ENCODE measurements at regions not wholly inside any gene's neighbourhood (a gene's known extent, or its start where the extent isn't known, plus 50 kb on each side); places are given as distances from the start of the nearest gene placed in this dataset.

DNA sequence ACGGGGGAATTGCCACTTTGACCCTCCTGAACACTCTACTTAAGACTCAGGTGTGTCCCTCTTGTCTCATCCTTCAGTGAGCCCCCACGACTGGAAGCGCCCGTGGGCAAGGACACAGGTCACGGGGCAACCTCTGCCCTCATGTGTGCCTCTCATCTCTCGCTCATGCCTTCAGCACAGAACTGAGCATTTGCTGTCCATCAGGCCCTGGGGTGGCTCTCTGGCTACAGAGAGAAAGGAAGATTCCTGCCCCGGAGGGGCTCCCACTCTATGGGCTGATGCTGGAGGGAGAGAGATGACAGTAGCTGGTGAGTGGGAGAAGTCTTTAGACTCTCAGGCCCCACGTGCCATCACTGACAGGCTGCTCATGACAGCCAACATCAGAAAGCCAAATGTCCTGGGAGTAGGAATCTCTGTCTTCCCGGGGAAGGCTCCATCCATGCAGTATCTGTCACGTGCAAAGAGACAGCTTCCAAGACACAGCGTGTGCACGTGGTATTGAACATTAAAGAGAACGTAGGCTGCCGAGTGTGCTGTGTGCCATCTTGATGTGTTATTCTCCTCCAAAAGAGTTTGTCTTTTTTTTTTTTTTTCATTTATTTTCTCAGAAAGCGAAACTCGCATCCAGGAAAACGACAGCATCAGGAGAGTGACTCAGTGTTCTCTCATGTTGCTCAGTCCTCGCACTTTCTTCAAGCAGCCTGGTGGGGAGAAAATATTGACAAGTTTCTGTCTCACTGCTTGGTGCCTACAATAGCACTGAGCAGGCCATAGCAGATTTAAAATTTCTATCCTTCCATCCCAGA is 190.5 kb downstream of the GAS1 start:
- no peak for DNase-seq

DNA sequence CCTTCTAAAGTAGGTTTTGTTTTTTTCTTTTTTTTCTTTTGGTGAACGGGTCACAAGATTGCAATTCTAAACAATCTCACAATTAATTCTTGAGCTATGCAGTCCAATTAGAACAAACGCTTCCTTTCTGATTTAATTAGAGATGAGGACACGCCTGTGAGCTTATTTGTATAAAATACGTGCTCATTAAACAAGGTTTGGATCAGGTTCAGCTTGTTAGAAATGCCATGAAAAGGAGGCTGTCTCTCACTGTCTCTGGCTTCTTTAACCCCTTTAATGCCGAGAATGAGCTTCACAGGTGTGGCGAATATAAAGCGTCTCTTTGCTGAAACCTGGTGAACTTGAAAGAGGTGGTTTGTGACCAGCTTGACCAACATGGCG is 191.8 kb downstream of the GAS1 start:
- DNase-seq: no peak

DNA sequence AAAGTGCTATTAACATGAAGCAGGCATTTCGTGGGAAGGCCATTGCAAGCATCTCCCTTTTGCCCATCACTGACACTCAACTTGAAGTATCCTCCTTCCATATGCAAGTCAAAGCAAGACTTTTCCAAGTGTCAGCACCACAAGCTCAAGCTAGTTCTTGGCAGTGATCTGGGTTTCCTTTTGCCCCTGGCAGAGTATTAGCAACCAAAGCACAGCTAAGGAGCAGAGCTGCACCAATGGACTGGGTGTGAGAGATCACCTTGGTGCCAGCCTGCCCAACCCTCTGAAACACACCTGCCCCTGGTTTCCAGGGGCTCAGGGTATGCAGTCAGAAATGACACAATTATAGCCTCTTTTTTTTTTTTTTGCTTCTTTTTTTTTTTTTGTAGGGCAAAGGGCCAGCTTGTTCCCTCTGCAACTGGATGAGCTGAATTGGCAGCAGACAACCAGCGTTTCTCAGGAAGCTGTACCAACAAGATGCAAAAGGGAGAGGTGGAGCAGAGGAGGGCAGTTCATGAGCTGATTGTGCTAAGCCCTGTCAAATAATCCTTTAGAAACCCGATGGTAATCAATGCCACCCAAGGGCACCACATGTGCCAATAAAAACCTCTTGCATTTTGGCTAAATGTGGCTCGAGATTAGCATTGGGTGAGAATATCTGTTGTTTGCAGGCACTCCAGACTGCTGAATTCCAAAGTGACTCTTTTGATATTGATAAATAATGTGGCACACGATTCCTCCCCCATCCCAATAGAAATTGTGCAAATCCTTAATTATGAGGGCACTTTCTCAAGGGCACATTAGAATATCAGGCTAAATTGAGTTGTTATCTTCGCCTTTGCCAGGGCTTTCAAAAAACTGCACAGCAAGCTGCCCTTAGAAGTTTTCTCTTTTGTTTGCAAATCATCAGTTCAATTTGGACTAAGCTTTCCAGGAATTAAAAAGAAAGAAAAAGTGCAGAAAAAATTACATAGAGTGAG is 192.4 kb downstream of the GAS1 start:
- no peak for DNase-seq

DNA sequence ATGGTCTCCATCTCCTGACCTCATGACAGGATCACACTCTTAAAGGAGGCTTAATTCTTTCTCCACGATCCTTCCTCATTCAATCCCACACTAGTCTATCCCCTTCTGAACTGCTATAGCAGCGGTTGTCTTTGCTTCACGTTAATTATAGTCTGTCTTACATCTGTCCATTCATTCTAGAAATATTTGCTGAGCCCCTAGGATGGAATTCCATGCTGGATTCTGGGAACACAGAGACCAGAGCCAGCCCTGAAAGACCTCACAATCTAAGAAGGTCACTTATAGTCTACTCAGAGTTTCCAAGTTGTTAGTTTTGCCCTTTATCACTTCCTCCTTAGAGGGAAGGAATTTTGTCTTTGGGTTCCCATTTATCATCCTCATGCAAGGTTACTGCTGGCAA is 193.5 kb downstream of the GAS1 start:
- no peak for DNase-seq

DNA sequence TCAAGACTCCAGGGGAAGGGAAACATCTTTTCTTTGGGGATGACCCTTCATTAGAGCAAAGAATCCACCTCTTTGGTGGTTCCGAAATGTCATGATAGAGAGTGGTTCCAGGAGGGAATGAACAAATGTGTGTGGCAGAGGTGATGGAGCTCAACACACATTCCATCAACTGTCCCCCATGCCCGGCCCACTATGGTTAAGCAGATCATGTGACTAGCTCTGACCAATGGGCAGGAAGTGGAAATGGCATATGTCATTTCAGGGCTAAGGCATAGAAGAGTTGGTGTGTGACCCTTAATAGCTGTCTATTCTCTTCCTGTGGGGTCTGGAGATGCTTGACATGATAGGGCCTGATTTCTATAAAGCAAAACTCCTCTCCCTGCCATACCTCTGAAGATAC is 194.6 kb downstream of the GAS1 start:
- no peak for DNase-seq

DNA sequence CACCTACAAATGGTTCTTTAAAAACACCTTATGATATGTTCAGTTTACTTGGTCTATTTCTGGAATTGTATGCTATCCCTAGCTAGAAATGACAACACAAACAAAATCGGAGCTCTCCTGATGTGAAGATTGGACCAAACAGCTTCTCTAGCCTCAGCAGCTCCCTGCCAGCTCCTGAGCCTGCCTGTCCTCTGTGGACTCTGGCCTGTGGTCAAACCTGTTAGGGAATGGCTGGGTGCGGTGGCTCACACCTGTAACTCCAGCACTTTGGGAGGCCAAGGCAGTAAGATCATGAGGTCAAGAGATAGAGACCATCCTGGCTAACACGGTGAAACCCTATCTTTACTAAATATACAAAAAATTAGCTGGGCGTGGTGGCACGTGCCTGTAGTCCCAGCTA is 195.3 kb downstream of the GAS1 start:
- no peak for DNase-seq

DNA sequence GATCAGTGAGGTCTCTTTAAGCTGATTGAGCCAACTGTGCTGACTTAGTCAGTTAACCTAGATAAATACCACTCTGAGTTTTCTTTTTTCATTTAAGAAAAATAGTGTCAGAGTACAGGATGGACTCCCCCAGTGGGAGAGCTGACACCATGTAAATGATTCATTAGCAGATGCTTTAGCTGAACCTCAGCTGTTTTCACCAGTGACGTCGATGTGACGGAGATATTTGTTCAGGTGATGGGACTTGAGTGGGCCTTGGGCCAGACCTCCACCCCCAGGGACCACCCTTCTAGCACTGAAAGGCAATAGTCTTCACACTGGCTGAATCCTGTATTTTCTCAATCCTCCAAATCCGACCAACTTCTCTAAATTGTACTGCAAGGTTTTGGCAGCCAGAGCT is 196.1 kb downstream of the GAS1 start:
- DNase-seq: no peak

DNA sequence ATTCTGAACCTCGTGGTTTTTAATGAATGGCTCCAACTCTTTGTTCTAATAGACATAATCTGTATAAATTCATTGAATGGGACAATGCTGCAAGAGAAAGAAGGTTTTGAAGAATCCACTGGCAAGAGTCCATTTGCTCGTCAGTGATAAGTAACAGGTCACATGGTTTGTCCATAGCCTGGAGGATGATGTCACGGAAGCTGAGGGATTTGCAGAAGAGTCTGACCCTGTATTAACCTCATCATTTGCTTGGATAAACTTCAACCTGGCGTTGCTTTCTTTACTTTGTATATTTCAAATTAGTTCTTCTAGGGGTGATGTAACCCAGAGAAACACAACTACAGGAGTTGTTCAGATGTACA is 197.4 kb downstream of the GAS1 start:
- DNase-seq: no peak

DNA sequence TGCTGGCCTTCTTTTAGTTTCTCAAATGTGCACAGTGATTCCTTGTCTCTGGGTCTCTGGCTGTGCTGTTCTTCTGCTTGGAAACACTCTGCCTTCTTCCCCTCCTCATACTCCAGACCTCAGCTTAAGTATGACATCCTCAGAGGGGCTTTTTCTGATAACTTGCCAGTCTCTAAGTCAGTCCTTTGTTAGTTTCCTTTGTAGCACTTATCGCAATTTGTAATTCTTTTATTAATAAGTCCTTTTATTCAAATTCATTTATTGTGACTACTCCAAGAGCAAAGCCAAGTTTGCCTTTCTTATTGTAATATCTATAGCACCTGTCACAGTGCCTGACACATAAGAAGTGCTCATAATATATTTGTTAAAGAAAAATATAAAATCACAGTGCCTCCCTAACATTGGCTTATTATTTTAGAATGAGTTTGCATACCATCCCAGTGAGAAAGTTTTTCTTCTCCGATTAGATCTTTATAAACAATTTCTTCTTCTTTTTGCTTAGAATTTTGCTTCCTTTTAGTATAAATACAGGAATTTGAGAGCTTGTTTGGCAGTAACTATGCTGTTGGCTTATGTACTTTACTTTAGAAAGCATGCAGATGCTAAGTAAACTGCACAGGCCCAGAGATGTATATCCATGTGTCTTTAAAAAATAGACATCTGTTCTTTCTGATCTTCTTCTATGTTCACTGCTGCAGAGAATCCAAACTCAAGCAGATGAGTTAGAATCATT is 198.0 kb downstream of the GAS1 start:
- DNase-seq: no peak

DNA sequence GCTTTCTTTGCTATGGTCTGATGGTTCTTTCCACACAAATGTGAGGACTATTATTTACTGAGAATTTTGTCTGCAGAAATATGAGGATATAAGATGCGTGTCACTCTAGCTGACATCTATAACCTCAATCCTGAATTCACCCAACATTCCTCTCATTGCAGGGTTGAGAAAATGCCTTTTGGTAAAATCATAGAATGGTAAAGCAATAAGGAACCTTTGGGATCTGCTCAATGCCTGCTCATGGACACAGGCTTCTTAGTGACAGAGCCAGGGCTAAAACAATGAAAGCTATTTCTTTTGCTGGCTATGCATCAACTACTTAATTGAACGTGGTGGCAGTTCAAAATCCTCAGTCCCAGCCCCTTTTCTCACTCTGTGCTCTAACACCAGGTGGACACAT is 199.6 kb downstream of the GAS1 start:
- DNase-seq: no peak

DNA sequence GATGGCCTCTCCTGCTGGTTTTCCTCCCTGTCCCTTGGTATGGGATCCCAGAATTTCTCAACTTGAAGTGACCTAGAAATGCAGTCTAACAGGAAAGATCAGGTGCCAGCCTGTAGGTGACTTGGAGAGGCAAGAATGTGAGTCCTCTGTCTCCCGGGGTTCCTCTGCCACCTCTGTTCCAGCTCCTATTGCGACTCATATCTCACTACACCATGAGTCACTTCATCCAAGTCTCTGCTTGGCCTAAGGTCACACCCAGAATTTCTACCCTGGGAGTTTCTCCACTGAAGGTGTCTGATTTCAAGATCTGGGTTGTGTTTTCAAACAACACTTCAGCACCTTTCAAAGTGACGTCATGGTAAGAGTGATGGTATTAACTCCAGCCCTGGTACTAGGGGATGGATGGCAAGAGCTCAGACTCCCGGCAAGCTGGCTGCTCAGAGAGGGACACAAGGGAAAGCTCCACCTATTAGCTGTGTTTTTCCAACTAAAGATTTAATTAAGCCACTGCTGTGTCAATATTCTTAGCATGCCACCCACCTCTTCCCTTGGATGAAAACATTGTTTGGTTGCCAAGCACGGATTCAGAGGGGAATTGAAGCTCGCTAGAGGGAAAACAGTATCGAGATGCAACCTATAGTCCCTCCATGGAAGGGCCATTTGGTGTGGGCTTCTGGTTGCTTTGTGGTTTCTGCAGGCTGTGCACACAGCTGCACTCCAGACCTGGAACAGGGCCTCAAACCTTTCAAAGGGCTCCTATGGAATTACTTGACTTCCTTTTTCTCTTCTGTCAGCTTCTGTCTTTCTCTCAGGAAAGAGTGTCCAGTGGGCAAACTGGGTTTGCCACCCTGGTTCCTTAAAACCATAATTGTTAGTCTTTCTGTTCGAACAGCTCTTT is 205.7 kb downstream of the GAS1 start:
- no peak for DNase-seq

DNA sequence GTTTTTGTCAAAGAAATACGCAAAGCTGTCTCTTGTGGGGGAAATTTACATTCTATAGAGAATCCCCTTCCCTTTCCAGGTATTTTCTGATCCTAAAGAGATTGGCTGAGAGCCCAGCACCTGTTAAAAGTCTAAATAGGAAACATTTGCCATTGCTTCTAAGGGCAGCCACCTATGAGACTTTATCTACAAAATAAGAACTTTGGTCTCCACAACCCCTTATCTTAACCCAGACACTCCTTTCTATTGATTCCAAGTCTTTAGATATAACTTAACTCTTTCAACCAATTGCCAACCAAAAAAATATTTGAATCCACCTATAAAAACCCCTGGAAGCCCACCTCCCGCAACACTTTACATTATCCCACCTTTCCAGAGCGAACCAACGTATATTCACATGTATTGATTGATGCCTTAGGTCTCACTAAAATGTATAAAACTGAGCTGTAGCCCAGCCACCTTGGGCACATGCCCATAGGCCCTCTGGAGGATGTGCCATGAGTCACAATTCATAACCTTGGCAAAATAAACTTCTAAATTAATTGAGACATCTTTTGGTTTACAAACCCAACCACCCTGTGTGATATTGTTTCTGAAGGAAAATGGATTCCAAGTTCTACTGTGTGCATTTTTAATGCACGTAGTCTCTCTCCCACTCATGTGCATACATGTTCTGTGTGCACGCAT is 211.4 kb downstream of the GAS1 start:
- DNase-seq: no peak

DNA sequence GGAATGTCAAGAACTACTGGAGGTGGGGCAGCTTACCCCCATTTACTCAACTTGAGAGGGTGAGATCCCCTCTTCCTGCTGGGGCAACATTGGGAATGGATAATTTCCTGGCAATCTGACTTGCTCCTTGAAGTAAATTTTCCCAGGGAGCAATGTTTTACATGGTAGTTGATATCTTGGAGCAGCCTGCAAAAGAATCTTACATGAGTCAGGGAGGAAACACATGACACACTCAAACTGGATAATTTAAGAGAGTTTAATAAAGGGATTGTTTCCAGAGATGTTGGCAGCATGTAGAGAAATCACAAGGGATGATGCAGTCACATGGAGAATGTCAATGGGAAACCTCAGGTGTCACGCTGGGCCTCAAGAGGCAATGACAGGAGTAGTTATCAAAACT is 212.5 kb downstream of the GAS1 start:
- no peak for DNase-seq

DNA sequence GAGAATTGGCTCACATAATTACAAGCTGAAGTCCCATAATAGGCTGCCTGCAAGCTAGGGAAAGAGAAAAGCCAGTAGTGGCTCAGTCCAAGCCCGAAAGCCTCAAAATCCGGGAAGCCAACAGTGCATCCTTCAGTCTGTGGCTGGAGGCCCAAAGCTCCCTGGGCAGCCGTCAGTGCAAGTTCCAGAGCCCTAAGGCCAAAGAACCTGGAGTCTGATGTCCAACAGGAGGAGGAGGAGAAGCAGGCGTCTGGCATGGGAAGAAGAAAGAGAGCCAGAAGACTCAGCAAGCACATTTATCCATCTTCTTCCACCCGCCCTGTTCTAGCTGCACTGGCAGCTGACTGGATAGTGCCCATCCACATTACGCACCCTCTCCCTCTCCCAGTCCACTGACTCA is 213.4 kb downstream of the GAS1 start:
- DNase-seq: no peak

DNA sequence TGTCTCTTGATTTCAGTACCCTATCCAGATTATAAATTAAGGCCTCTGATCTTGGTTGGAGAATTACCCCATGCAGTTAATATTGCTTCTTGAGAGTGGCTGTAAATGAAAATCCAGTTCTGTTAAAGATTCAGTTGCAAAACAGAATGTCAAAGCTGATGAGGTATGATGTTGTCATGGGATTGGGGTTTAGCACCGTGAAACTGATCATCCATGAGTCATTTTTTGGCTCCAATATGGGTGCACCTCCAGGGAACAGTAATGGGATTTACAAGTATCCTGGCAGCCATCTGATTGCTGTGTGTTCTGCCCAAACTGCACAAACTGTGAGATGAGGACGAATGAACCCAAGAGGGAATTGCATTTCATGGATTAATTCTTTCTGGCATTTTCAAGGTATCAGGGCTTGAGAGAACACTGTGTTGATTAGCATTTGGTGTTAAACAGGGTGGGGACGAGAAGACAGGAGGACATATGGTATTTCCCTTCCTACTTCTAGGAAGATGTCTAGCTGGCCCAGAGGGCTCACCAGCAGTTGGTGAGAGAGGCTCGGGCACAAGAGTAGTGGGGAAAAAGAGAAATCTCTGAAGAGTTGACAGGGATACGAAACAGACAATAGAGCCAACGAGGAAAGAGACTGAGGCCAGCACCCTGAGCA is 214.7 kb downstream of the GAS1 start:
- DNase-seq: no peak

DNA sequence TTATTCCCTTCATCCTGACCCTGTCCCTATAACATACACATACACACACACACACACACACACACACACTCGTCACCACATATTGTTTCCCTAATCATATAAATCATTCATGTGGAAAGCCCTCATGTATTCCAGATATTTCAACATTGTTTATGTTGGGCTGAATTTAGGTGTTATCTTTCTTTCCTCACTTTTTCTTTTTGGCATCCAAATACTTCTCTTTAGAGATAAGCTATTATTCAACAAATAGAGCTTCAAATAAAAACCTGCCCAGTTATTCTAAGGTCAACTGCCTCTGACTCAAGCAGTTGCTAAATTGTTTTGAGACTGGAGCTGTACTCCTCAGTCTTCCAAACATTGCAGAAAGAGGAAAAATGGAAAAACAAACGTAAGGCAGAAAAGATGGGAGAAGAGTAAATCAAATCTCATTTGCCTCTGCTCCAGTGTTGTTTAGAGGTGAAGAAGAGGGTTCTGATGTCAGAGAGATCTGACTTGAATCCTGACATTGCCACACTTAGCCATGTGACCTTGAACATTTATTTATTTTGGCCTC is 215.7 kb downstream of the GAS1 start:
- no peak for DNase-seq

DNA sequence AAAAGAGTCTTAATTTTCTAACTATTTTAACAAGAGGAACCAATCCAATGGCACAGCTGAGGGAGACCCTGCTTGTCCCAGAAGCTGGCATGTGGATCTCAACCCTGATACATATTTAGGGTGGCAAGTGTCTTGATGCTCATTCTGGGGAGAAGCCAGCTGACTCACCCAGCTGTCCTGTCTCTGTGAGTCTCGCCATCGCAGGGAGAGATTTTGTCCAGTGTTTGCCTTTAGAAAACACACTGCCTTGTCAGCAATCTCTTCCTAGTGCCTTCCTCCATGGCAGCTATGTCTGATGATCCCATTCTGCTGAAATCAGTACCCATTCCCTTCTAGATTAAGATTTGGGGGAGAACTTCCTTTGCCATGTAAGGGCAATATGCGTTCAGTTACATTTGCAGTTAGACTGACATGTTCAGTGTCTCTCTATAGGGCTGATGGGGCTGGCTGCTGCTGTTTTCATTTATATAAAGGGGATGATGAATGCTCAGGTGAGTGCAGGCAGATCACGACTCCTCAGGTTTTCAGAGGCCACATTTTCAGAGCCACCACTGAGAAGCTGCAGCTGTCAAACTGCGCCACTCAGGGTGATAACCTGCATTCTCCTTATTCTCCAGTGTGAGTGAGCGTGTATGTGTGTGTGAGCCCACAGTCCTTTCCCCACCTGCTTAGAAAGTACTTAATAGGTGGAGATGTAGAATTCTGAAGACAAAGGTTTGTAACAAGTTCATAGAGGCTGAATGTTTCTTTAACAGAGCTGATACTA is 217.0 kb downstream of the GAS1 start:
- DNase-seq: no peak

DNA sequence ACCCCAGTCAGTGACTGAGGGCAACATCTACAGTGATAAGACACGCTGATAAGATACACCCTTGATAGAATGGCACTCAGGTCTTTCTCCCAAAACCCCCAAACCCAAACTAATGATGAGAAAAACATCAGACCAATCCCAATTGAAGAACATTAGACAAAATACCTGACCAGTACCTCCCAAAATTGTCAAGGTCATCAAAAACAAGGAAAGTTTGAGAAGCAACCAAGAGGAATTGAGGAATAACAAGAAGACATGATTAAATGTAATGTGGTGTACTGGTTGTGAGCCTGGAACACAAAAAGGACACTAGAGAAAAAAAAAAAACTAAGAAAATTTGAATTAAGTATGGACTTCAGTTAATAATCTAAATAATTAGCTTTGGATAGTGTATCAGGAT is 222.8 kb downstream of the GAS1 start:
- no peak for DNase-seq

DNA sequence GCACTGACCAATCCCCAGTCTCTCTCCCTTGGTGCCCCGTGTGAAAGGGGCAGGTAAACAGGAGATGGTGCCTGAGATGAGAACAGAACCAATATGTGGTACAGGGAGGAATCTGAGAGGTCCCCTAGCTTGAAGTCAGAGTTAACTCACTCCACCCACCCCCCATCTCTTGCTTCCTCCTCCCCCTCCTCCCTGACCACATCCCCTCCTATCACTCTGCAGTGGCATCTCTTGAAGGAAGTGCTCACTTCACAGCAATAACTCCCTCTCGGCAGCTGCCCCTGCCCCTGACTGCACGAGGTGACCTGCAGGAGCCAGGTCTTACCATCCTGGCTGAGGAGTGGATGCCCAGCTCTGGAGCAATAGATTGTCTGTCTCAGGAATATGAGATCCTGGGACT is 224.0 kb downstream of the GAS1 start:
- DNase-seq: no peak

DNA sequence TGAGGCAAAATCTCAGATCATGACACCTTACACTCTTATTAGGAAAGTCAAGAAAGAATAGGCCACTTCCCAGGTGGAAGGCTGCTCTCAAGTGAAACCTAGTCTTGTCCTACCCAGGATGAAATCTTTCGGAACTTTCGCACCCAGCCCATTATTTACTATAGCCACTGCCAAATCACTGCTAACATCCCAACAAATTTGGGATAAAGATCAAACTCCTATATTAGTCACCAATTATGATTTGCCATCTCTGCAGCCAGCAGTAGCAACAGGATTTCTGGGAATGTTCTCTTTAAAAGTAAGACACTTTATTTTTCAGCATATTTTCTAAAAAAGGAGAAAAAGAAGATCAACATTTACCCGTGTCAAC is 224.6 kb downstream of the GAS1 start:
- DNase-seq: no peak
